Ishikawa (cell line): ENCODE measurements at regions not wholly inside any gene's neighbourhood (a gene's known extent, or its start where the extent isn't known, plus 50 kb on each side); places are given as distances from the start of the nearest gene placed in this dataset.

Experiments used
- CEBPB ChIP-seq: IDR thresholded peaks from 2 replicates; pipeline ENCODE4 v1.6.1; 2012
- EP300 ChIP-seq: IDR thresholded peaks from 2 replicates; pipeline ENCODE4 v1.6.1; 2012; ENCODE audit warnings: borderline replicate concordance
- RAD21 ChIP-seq: IDR thresholded peaks from 2 replicates; pipeline ENCODE4 v1.6.1; 2012; ENCODE audit warnings: low read depth
- TEAD4 ChIP-seq: IDR thresholded peaks from 2 replicates; pipeline ENCODE4 v1.6.1; 2012
- YY1 ChIP-seq: IDR thresholded peaks from 2 replicates; pipeline ENCODE4 v1.6.1; 2012; ENCODE audit warnings: low read depth
- TF ChIP-seq, protein P1 (sequence below): IDR thresholded peaks from 2 replicates; pipeline ENCODE4 v1.6.1; 2012; ENCODE audit warnings: low read depth, mild to moderate bottlenecking

DNA sequence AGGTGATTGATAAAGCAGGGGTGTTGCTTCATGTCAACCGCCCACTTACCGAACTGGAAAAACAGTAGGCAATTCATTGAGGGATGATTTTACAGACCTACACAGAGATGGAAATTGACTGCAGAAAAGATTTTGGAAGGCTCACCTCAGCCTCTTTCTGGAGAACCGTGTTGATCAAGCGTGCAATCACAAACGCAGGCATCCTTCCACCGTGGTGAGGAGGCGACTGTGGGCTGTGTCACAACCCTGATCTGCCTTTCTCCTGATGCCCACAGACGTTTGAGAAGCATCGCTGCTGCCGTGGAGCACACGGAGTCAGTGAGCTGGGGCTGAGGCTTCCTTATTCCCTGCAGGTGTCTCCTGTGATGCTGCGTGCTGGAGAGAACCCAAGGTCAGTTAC lies 132.0 kb downstream of the TMEM18 start:
- TF ChIP-seq YY1 (no peak), CEBPB (no peak), TEAD4 (no peak), RAD21 (no peak), EP300 (no peak)
- TF ChIP-seq, protein P1, sequence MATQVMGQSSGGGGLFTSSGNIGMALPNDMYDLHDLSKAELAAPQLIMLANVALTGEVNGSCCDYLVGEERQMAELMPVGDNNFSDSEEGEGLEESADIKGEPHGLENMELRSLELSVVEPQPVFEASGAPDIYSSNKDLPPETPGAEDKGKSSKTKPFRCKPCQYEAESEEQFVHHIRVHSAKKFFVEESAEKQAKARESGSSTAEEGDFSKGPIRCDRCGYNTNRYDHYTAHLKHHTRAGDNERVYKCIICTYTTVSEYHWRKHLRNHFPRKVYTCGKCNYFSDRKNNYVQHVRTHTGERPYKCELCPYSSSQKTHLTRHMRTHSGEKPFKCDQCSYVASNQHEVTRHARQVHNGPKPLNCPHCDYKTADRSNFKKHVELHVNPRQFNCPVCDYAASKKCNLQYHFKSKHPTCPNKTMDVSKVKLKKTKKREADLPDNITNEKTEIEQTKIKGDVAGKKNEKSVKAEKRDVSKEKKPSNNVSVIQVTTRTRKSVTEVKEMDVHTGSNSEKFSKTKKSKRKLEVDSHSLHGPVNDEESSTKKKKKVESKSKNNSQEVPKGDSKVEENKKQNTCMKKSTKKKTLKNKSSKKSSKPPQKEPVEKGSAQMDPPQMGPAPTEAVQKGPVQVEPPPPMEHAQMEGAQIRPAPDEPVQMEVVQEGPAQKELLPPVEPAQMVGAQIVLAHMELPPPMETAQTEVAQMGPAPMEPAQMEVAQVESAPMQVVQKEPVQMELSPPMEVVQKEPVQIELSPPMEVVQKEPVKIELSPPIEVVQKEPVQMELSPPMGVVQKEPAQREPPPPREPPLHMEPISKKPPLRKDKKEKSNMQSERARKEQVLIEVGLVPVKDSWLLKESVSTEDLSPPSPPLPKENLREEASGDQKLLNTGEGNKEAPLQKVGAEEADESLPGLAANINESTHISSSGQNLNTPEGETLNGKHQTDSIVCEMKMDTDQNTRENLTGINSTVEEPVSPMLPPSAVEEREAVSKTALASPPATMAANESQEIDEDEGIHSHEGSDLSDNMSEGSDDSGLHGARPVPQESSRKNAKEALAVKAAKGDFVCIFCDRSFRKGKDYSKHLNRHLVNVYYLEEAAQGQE = no peak
